ENCODE measurements at regions not wholly inside any gene's neighbourhood (a gene's known extent, or its start where the extent isn't known, plus 50 kb on each side); places are given as distances from the start of the nearest gene placed in this dataset.

DNA sequence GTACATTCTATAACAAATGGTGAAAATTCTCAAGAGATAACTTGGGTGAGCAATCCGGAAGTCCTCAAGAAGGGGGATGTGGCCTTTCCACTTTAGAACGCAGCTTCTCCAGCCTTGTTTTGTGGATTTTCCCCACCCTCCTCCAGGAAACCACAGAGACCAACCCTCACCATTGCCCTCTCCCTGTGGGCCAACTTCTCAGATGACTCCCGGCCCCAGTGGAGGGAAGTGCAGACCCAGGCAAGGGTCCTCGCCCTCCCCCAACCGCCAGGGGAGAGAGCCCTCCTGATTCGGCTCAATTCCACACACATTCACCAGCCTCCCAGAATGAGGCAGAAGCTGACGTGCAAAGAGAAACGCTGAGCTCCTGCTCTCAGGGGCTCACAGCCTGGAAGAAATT, 277.2 kb downstream of the EIPR1 start:
- no peak for DNase-seq (ENCODE audit: low spot score)

DNA sequence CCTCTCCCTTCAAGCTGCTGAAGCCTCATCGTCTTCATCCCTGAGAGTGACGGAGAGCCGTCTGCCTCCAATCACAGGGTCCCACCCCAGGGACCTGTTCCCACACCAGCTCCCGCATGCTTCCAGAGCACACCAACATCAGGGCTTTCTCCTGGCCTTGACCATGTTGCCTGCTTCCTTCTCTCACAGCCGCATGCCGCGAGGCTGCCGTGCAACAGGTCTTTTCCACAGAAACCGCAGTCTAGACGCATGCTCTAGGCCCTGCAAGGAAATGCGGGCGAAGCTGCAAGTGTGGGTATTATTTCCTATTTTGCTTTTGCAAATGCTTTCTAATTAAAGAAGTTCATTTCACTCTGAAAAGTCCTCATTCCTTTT, 277.8 kb downstream of the EIPR1 start:
- DNase-seq (ENCODE audit: low spot score), result no peak

DNA sequence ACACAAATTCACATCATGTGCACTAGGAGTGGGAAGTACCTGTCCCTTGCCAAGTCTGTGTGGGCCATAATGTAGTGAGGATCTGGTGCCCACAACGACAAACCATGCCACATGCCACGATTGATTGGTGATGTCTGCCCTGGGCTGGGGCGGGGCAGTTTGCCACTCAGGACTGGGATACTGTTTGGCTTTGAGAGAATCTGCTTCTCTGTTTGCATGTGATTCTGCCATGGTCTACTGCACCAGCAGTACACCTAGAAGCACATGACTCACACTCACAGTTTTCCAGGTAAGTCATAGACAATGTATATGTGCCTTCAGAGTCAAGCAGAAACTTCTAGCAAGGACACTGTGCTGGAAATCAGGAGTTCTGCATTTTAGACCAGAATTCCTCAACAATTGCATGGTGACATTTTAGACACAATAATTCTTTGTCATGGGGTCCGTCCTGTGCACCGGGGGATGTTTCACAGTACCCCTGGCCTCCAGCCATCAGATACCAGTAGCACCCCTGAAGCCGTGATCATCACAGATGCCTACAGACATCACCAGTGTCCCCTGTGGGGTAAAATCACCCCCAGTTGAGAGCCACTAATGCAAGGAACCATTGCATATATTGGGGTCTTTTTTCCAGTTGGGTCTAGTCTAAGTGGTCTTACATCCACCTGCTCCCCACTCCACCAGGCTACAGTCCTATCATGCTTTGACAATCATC, 278.3 kb downstream of the EIPR1 start:
- no peak for DNase-seq (ENCODE audit: low spot score)

DNA sequence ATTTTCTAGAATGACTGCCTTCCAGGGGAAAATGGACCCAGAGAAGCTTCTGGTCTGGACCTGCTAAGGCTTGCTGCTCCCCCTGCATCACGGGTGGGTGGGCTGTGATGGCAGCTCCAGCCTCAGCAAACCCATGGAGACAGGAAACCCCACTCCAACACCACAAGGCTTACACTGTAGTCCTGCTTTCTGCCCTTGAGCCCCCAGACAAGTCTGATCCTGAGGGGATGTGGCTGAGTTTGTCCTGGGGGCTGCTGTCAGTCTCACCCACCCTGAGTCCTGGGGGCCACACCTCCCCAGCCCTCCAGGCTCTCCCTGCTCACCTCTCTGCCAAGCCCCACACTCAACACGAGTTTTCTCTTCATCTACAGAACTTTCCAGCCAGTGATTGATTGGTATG, 279.4 kb downstream of the EIPR1 start:
- DNase-seq (ENCODE audit: low spot score), result no peak

DNA sequence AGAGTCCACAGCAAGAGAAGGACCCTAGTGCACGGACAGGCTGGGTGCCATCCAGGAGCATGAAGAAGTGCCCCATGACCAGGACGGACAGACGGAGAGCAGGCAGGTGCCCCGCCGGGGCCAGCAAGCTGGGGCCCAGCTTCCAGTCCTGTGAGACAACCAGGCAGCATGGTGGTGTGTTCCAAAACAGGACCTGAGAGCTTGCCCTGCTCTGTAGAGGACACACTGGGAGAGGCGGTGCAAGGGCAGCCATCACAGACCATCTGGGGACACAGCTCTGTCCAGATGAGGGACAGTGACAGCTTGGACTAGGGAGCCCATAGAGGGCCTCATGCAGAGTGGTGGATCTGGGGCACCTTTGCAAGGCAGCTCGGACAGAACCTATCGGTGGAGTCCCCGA, 279.8 kb downstream of the EIPR1 start:
- DNase-seq (ENCODE audit: low spot score), result no peak

DNA sequence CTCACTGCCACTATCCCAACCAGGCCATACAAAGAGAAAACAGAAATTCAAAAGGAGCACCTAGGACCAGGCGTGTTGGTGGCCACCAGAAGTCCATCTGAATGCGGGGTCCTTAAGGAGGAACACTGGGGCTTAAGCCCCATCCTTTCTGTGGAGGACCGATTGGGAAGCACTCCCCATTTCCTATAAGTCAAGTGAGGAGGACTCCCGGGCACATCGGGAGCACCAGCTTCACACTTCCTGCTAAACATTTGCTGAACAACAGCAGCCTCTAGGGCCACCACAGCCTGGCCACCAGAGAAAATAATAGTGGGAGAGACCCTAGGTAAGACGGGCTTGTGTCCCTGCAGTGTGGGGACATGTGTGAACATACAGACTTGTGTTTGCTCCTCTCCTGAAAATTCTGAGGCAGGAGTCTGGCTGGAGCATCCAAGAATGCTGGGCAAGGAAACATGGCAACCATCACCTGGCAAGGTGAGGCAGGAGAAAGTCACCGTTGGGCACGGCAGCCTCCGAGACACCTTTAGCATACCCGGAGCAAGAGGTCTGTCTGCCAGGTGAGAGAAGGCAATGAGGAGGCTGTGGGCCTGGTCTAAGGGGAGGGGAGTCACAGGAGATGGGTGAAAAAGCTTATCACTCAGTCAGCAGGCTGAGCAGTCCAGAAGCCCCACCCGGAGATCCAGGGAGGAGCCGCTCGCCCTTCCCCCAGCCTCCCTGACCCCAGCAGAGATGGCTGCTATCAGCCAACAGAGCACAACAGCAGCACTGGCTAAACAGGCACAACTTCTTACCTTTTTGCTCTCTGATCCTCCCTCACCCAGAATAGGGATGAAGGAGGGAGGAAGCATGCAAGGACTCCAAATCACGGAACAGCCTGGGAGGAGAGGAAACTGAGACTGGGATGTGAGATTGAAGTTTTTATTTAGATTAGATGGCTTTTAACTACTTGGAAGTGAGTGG, 282.3 kb downstream of the EIPR1 start:
- no peak for DNase-seq (ENCODE audit: low spot score)

DNA sequence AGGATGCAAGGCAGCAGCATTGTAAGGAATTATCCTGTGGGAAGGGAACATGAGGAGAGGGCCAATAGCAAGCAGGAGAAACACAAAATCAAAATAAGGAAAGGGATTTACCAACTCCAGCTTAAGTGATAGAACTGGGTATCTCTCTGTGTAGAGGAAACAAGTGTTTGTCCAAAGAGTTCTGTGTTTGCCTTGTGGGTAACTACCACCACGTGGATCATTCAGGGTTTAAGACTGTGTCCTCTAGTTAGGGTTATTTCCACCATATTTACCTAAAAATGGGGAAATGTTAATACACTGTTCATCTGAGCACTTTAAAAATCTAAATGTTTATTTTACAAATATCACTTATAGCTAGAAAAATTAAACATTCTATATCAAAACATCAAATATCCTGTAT, 283.3 kb downstream of the EIPR1 start:
- no peak for DNase-seq (ENCODE audit: low spot score)

DNA sequence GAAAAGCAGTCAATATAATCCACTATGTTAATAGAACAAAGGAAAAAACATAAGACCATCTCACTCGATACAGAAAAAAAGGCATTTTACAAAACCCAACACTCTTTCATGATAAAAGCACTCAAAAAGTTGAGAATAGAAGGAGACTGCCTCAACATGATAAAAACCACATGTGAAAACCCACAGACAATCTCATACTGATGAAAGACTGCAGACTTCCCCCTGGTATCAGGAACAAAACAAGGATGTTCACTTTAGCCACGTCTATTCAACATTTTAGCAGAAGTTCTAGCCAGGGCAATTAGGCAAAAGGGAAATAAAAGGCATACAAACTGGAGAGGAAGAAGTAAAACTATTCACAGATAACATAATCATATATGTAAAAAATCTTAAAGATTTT, 285.9 kb downstream of the EIPR1 start:
- DNase-seq (ENCODE audit: low spot score), result no peak

DNA sequence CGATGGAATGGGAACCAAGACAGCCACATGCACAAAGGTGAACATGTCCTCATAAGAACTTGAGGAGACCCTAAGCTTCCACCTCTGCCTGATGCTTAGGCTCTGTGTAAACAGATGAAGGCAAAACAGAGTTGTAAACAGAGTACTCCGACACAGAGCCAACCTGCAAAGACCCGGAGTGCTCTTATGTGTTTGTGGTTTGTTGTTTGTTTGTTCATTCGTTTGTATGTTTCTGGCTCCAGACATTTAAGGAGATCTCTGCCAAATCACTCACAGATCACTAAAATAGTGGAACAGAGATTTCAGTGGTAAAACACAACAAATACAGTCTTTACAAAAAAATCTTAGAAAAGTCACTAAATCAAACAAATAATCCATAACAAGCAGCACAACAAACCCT, 294.9 kb downstream of the EIPR1 start:
- no peak for DNase-seq (ENCODE audit: low spot score)

DNA sequence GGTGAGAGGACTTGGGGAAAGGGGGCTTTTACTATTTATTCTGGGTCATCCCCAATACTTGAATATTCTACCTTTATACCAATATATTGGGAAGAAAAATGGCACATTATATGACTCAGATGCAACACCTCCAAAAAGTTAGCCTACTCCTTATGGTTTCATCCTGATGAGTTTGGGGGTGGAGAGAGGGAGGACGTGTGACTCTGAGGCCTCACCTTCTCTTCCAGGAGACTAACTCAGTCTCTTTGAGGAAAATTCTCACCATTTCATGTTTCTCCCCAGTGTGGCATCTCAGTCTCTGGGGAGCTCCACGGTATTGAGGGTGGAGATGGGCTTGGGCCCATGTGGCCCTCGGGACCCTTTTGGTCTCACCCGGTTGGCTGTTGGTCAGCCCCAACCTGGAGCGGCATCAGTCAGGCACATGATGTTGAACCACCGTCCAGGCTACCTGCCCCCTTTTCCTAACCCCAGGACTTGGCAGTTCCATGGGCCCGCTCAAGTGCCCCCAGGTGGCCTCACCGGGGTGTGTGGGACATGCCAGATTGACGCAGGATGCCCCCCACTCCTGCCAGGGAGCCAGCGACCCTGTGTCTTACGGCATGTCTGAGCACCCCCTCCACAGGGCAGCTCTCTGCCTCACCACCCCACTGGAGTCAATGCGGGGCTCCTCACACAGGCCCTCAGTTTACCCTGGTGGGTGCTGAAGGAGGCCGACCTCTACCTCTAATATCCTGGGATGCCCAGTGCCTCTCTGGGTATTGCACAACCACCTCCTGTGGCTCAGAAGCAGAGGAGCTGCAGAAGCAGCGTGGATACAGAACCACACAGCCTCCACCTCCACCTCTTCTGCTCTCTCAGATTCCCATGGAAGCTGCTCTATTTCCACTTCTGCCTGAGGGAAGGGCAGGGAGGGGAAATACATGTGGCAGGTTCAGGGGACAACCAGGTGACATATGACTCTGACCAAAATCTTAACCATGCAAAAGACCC, 297.4 kb downstream of the EIPR1 start:
- peak; percentile 32 for DNase-seq (ENCODE audit: low spot score)

DNA sequence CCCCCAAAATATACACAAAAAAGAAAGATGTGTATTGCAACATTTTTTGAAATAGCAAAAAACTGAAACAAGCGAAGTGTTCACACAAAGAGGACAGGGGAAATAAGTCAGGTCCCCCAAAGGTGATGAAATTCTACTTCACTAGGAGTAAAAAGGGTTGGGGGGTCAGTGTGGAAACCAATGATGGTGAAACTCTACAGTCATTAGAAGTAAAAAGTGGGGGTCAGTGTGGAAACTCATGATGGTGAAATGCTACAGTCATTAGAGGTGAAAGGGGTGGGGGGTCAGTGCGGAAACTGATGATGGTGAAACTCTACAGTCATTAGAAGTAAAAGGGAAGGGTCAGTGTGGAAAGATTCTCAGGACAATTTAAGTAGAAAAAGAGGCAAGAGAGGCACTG, 298.2 kb downstream of the EIPR1 start:
- no peak for DNase-seq (ENCODE audit: low spot score)

DNA sequence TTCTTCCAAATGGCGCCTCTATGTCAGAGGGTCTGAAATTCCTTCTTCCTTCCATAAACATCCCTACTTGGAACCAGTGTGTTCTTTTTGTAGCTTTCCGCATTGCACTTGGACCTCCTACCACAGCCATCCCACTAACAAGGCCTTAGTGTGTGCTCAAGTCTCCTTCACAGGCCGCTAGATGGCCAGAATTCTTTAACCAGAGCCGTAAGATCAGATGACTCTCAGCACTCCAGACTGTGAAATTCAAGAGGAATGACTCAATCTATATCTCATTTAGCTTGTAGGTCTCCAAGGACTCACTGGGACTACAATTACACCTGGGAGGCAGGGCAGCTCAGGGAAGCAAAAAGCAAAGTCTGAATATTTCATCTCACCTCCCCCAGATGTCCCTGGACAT, 298.9 kb downstream of the EIPR1 start:
- DNase-seq (ENCODE audit: low spot score), result no peak

DNA sequence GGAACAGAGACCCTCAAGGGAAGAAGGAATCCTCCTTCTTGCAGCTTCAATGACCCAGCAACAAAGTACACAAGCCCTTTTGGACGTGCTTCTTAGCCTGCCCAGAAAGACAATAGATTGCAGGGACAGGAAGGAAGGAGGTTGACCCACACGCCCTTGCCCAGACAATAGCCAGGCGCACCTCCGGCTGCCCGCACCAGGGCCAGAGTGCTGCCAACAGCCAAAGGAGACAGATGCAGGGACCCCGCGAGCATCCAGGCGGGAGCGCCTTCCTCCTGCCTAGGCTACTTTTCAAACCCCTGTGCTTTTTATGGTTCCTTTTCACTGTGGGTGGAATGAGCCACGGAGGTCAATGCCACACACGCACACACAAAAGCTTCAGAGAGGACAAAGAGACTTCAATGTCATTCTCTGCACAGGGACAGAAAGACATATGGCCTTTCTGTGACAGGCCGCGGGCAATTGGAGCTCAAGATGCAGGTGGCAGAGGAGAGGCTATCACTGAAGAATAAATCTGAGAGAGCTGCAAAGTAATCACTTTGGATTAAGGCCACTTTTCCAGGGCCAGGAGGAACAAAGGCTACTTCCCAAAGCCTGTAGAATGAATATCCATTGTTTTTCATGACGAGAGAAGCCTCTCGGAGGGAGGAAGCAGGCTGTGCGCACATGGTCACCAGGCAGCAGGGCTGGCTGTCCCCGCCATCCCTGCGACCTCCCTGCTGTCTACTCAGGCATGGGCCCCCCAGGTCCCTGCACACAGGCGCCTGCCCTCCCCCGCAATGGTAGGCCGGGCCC, 300.6 kb downstream of the EIPR1 start:
- no peak for DNase-seq (ENCODE audit: low spot score)

DNA sequence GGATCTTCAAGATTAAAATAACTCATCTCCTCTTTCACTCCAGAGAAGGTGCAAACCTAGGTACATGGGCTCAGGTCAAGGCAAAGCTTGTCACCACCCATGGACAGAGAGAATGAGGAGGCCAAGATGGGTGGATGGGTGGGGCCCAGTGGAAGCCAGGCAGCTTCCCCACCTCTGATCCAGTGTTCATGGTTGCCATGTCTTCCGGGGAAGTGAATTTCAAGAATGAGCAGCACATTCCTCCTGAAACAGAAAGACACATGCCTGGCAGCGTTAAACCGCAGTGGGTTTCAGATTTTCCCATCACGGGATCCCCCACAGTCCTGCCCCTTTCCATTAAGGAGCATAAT, 301.7 kb downstream of the EIPR1 start:
- no peak for DNase-seq (ENCODE audit: low spot score)

DNA sequence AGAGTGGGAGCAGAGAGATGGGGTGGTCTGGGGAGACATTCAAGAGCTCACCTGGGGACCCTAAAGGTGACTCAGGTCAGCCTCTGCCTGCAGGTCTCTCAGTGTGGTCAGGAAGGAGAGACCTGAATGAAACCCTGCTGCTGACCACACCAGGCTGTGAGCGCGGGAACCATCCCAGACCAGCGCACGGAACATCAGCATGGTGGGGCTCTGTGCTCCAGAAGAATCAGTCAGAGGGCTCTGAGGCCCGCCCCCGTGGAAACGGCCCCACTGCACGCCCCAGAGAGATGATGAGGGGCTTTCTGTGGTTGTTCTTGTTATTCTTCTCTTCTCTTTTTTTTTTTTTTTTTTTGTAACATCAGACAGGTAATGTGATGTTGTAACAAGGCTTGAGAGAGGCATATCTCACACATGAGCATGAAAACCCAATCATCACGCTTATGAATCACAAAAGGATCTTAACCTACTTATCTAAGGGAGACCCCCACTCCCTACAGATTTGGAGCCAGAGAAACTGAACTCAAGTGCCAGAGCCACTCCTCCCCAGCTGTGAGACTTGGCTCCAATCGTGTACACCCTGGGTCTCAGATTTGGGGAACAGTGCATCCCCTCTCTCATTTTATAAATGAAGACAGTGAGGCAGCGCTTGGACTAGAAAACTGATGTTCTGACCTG, 302.2 kb downstream of the EIPR1 start:
- no peak for DNase-seq (ENCODE audit: low spot score)

DNA sequence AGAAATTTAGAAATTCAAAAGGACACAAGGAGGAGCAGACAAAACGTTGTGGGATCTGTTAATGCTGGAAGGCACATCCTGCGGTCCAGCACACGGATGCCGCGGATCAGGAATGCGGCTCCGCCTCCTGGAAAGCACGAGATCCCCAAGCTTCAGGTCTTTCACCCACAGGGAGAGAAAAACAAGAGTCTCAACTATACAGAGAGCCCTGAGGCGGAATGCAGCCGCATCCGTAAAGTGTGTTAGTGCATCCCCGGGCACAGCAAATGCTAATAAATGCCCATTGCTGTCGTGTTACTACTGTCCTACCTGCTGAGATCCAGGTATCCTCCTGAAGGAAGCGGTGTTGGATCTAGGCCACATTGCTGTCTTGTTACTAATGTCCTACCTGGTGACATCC, 303.9 kb downstream of the EIPR1 start:
- no peak for DNase-seq (ENCODE audit: low spot score)

DNA sequence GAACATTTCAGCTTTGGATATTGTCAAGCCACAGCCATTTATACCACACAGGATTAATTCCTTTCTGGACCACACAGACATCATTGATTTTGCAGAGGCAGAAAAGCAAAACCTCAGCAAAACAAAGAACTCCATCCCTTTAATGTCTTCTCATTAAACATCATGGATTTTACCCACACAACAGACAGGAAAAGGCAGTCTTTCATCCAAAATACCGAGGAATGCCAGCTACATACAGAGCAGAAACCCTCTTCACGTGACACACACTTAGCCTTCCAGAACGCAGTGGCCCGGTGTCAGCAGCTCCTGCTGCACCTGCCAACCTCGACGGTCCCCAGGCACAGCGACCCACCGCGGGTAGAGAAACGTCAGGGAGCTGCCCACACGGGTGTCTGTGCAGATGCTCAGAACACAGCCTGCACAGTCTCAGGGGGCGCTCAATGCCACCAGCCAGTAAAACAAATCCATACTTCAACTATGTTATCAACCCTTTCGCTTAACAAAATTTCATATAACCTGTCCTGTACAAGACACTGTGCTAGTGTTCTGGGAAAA, 304.5 kb downstream of the EIPR1 start:
- DNase-seq (ENCODE audit: low spot score), result no peak

DNA sequence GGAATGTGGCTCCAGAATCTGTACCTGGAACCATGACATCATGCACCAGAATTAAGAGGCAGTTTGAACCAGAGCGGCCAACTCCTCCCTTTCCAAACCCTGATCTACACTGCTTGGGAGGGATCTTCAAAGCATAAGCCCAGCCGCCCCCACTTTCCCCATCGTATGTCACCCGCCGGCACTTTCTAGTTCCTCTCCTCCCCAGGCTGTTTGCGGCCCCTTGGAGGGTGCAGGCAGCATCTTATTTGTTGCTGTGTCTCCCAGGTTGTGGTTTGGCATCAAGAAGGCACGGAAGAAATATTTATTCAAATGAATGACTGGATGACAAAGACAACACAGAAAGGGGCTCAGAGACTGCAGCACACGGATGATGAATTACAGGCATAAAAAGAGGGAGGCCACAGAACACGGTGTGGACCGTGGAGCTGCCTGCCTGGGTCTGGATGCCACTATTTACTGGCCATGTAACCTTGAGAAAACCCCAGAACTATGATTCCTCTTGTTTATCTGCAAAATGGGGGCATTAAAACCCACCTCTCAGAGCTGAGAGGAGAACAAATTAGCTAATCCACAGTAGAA, 305.8 kb downstream of the EIPR1 start:
- no peak for DNase-seq (ENCODE audit: low spot score)

DNA sequence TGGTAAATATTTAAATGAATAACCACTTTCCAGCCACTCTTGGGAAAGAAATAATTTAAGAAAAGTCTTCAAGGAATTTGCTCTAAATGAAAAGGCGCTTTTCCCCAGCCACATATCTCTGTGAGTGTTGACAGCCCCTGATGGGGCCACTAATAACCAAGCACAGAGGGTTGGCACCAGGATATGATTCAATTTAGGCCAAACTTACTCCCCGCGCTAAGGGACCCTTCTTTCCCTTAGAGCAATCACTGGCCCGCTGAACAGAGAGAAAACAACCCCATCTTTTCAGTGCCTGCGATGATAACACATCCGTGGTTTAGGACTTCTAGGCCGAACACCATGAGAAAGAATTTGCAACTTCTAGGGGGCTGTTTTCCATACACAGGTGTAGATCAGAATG, 310.8 kb downstream of the EIPR1 start:
- no peak for DNase-seq (ENCODE audit: low spot score)

DNA sequence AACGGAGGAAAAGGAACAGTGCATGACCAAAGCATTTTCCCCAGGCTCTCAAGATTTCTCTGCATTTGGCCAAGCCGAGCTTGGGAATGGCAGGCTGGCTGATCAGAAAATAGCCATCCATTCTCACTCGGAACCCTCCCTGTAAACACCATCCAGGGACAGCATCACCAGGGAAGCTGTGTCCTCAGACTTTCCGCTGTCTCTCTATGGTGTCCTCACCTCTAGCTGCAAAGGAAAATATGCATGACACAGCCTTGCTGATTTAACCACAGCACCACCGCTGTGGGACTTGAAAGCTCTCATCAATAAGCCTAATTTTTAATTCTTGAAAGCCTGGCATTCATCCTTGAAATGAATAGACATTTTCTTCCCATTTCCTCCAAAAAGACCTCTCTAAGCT, 311.7 kb downstream of the EIPR1 start:
- no peak for DNase-seq (ENCODE audit: low spot score)
